ENCODE measurements at regions not wholly inside any gene's neighbourhood (a gene's known extent, or its start where the extent isn't known, plus 50 kb on each side); places are given as distances from the start of the nearest gene placed in this dataset.

DNA sequence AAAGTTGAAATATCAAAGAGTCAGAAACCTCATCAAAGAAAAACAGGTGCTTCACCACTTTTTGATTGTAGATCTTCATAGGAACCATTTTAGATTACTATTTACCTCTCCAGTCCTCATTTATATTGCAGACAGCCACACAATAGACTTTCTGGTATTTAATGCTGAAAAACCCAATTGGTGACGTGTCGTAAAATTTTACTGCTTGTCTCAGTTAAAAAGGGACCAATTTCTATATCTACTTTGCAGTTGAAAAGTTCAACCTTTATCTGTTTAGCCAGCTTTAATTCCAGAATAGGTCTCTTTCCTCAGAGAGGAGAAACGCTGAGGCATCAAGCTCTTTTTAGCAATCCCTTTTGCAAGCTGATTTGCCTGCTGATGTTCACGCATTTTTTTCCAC lies 1722.4 kb downstream of the PLA2G4A start:
- no peak for ATAC-seq
- no peak for TF ChIP-seq ESRRG (CRISPR knock-in tag; IDR thresholded peaks at IDR 0.05)

DNA sequence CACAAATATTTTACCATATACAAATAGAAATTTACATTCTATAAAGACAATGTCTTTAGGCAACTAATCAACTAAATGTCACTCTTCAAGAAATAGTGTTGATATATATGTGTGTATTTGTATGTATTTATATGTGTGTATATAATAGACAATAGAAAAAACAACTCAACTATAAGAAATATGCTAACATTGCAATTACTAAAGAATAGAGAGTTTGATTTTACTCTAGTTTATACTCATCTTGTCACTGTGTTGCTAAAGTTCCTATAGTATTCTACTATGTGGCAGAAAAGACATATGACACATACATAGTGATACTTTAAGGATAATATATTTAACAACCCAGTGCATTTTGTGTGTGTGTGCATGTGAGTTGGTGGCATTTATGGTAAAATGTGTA lies 1728.3 kb downstream of the PLA2G4A start:
- TF ChIP-seq ZNF565 (CRISPR knock-in tag; conservative IDR thresholded peaks at IDR 0.05; ENCODE audit: low read depth) (no peak), TOX (CRISPR knock-in tag; IDR thresholded peaks at IDR 0.05; ENCODE audit: borderline replicate concordance) (no peak), OSR1 (CRISPR knock-in tag; IDR thresholded peaks at IDR 0.05) (no peak), ARNTL (CRISPR knock-in tag; IDR thresholded peaks at IDR 0.05; ENCODE audit: borderline replicate concordance, low read depth) (no peak), ZNF8 (CRISPR knock-in tag; IDR thresholded peaks at IDR 0.05) (no peak), SNAI2 (CRISPR knock-in tag; IDR thresholded peaks at IDR 0.05) (no peak), ZFP3 (CRISPR knock-in tag; IDR thresholded peaks at IDR 0.05) (no peak), TCF4 (CRISPR knock-in tag; IDR thresholded peaks at IDR 0.05; ENCODE audit: borderline replicate concordance) (no peak), ZC3H10 (CRISPR knock-in tag; IDR thresholded peaks at IDR 0.05) (no peak), BACH2 (CRISPR knock-in tag; IDR thresholded peaks at IDR 0.05; ENCODE audit: borderline replicate concordance) (no peak), ZNF70 (CRISPR knock-in tag; IDR thresholded peaks at IDR 0.05) (no peak), ESRRG (CRISPR knock-in tag; IDR thresholded peaks at IDR 0.05) (no peak), GLIS3 (CRISPR knock-in tag; IDR thresholded peaks at IDR 0.05) (no peak), PPARA (CRISPR knock-in tag; IDR thresholded peaks at IDR 0.05; ENCODE audit: borderline replicate concordance) (no peak)
- TF ChIP-seq, protein P1, sequence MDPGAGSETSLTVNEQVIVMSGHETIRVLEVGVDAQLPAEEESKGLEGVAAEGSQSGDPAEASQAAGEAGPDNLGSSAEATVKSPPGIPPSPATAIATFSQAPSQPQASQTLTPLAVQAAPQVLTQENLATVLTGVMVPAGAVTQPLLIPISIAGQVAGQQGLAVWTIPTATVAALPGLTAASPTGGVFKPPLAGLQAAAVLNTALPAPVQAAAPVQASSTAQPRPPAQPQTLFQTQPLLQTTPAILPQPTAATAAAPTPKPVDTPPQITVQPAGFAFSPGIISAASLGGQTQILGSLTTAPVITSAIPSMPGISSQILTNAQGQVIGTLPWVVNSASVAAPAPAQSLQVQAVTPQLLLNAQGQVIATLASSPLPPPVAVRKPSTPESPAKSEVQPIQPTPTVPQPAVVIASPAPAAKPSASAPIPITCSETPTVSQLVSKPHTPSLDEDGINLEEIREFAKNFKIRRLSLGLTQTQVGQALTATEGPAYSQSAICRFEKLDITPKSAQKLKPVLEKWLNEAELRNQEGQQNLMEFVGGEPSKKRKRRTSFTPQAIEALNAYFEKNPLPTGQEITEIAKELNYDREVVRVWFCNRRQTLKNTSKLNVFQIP (CRISPR knock-in tag; IDR thresholded peaks at IDR 0.05; ENCODE audit: borderline replicate concordance, low read depth), result no peak
- TF ChIP-seq, protein P2, sequence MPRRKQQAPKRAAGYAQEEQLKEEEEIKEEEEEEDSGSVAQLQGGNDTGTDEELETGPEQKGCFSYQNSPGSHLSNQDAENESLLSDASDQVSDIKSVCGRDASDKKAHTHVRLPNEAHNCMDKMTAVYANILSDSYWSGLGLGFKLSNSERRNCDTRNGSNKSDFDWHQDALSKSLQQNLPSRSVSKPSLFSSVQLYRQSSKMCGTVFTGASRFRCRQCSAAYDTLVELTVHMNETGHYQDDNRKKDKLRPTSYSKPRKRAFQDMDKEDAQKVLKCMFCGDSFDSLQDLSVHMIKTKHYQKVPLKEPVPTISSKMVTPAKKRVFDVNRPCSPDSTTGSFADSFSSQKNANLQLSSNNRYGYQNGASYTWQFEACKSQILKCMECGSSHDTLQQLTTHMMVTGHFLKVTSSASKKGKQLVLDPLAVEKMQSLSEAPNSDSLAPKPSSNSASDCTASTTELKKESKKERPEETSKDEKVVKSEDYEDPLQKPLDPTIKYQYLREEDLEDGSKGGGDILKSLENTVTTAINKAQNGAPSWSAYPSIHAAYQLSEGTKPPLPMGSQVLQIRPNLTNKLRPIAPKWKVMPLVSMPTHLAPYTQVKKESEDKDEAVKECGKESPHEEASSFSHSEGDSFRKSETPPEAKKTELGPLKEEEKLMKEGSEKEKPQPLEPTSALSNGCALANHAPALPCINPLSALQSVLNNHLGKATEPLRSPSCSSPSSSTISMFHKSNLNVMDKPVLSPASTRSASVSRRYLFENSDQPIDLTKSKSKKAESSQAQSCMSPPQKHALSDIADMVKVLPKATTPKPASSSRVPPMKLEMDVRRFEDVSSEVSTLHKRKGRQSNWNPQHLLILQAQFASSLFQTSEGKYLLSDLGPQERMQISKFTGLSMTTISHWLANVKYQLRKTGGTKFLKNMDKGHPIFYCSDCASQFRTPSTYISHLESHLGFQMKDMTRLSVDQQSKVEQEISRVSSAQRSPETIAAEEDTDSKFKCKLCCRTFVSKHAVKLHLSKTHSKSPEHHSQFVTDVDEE (CRISPR knock-in tag; IDR thresholded peaks at IDR 0.05), result no peak
- TF ChIP-seq, protein P3, sequence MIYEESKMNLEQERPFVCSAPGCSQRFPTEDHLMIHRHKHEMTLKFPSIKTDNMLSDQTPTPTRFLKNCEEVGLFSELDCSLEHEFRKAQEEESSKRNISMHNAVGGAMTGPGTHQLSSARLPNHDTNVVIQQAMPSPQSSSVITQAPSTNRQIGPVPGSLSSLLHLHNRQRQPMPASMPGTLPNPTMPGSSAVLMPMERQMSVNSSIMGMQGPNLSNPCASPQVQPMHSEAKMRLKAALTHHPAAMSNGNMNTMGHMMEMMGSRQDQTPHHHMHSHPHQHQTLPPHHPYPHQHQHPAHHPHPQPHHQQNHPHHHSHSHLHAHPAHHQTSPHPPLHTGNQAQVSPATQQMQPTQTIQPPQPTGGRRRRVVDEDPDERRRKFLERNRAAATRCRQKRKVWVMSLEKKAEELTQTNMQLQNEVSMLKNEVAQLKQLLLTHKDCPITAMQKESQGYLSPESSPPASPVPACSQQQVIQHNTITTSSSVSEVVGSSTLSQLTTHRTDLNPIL (CRISPR knock-in tag; IDR thresholded peaks at IDR 0.05; ENCODE audit: low read depth), result no peak
- TF ChIP-seq, protein P4, sequence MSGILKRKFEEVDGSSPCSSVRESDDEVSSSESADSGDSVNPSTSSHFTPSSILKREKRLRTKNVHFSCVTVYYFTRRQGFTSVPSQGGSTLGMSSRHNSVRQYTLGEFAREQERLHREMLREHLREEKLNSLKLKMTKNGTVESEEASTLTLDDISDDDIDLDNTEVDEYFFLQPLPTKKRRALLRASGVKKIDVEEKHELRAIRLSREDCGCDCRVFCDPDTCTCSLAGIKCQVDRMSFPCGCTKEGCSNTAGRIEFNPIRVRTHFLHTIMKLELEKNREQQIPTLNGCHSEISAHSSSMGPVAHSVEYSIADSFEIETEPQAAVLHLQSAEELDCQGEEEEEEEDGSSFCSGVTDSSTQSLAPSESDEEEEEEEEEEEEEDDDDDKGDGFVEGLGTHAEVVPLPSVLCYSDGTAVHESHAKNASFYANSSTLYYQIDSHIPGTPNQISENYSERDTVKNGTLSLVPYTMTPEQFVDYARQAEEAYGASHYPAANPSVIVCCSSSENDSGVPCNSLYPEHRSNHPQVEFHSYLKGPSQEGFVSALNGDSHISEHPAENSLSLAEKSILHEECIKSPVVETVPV (CRISPR knock-in tag; IDR thresholded peaks at IDR 0.05), result no peak
- no peak for ATAC-seq

DNA sequence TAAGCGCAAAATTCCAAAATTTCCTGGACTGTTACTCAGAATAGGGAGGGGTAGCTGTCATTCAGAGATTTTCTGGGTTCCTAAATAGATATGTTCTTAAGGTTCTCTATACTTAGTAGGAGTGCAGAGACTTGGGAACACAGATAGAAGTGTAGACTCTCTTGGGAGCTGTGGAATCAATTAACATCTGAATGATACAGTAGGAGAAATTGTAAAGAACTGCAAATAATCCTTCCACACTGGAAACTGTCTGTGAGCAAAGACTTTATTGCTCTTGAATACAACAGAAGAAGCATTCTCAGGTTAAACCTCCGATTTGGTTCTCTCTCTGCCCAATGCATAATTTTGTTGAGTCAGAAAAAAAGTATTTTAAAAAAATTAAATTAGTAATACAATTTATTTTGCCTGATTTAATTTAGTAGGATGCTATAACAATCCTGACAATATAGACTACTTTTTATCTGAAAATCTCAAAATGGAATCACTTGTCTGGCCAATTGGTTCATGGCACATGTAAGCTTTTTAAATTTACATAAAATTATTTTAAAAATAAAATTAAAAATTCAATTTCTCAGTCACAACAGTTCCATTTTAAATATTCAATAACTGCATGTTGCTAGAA lies 1754.3 kb downstream of the PLA2G4A start:
- TF ChIP-seq ZC3H10 (CRISPR knock-in tag; IDR thresholded peaks at IDR 0.05) (peak; percentile 93), PPARA (CRISPR knock-in tag; IDR thresholded peaks at IDR 0.05; ENCODE audit: borderline replicate concordance) (no peak)
- ATAC-seq, result peak; percentile 72; the same call in 2 of the 3 replicates

DNA sequence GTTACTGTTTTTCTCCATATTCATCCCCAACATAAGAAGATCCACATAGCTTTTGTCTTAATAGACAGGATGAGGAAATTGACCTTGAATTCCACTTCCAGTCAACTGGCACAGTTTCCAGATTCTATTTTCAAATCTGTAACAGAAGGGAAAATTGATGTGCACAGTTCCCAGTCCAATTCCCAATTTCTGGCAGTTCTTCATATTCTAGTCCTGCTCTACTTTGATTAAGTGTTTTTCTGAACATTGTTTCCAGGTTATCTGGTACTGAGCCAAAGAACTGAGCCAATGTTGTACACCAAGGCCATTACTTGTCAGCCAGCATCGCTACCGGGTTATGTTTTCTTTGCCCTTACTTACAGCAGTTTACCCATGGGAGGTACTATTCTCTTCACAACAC lies 1755.4 kb downstream of the PLA2G4A start:
- ATAC-seq, result peak; percentile 78
- TF ChIP-seq, protein P1 (CRISPR knock-in tag; IDR thresholded peaks at IDR 0.05; ENCODE audit: borderline replicate concordance, low read depth), result 0 out of 2 replicates have a peak, but pooled peaks have one; percentile 46
- TF ChIP-seq TOX (CRISPR knock-in tag; IDR thresholded peaks at IDR 0.05; ENCODE audit: borderline replicate concordance) (peak; percentile 96), SNAI2 (CRISPR knock-in tag; IDR thresholded peaks at IDR 0.05) (no peak), ZC3H10 (CRISPR knock-in tag; IDR thresholded peaks at IDR 0.05) (peak; percentile 97), ZFP3 (CRISPR knock-in tag; IDR thresholded peaks at IDR 0.05) (no peak), ISL1 (CRISPR knock-in tag; IDR thresholded peaks at IDR 0.05) (no peak), ARNTL (CRISPR knock-in tag; IDR thresholded peaks at IDR 0.05; ENCODE audit: borderline replicate concordance, low read depth) (no peak), PPARA (CRISPR knock-in tag; IDR thresholded peaks at IDR 0.05; ENCODE audit: borderline replicate concordance) (no peak), ZNF70 (CRISPR knock-in tag; IDR thresholded peaks at IDR 0.05) (no peak), RARB (CRISPR knock-in tag; IDR thresholded peaks at IDR 0.05) (no peak; the same call in 1 of the 2 replicates), BACH2 (CRISPR knock-in tag; IDR thresholded peaks at IDR 0.05; ENCODE audit: borderline replicate concordance) (no peak)
- TF ChIP-seq, protein P3 (CRISPR knock-in tag; IDR thresholded peaks at IDR 0.05; ENCODE audit: low read depth), result no peak
- TF ChIP-seq, protein P4 (CRISPR knock-in tag; IDR thresholded peaks at IDR 0.05), result no peak

Measured in SK-N-SH treated with all-trans-retinoic acid at 6 μM for 48 hours (cell line).